Muscle layer of colon (tissue), 2 donors: ENCODE measurements at regions not wholly inside any gene's neighbourhood (a gene's known extent, or its start where the extent isn't known, plus 50 kb on each side); places are given as distances from the start of the nearest gene placed in this dataset.

Experiments used
- H3K27ac ChIP-seq: one replicate; pipeline ENCODE4 v1.7.0; 2013; ENCODE audit warnings: low read depth, mild to moderate bottlenecking, low read length, moderate library complexity
- H3K27me3 ChIP-seq, 2 donors: one replicate each; pipeline ENCODE4 v1.7.0; 2013; ENCODE audit warnings: low read length in 2 of 2, mild to moderate bottlenecking in 2 of 2; ENCODE audit not compliant: insufficient read depth in 2 of 2, control insufficient read depth in 1 of 2
- H3K36me3 ChIP-seq: one replicate; pipeline ENCODE4 v1.7.0; 2013; ENCODE audit warnings: mild to moderate bottlenecking, low read length; ENCODE audit not compliant: insufficient read depth
- H3K4me1 ChIP-seq: one replicate; pipeline ENCODE4 v1.7.0; 2013; ENCODE audit warnings: mild to moderate bottlenecking, low read length; ENCODE audit not compliant: insufficient read depth
- H3K4me3 ChIP-seq, 2 donors: one replicate each; pipeline ENCODE4 v1.7.0; 2013; ENCODE audit warnings: low read length in 2 of 2, low read depth in 1 of 2, mild to moderate bottlenecking in 1 of 2, moderate library complexity in 1 of 2
- H3K9ac ChIP-seq: one replicate; pipeline ENCODE4 v1.7.0; 2013; ENCODE audit warnings: low read length
- H3K9me3 ChIP-seq: one replicate; pipeline ENCODE4 v1.7.0; 2013; ENCODE audit warnings: mild to moderate bottlenecking, low read length
- donor health status: abdominal sarcoma.
- donor health status: Adenocarcinoma of cecum.

DNA sequence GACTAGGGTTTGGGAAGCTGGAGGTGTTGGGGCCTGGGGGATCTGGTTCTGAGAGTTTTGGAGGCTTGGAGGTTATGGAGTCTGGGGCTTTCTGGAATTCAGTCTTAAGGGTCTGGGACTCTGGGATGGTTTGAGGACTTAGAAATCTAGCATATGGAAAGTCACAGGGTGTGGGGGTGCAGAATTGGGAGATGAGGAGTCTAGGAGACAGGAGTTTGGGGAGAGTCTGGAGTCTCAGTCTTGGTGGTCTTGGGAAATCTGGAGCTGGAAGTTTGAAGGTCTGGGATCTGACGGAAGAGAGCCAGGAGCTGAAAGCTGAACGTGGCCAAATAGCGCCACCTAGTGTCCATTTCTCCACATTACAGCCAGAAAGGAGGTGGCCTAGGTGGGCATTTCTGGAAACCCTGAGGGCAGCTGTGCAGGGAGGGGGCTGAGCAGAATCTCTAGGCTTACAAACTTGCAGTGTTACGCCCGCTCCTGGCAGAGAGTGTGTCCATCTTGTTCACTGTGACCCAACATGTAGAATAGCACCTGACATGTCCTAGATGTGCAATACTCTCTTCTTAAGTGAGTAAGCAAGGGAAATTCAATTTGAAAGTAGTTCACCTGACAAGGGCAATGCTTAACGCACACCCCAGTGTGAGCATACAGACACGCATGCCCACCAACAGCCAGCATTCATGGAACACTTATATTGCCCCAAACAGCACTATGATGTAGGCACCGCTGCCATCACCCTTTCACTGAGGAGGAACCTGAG is 204.8 kb downstream of the TFCP2L1 start:
- peaks cover 0 to 6% of the 10 kb centered on the region in 2 donors for H3K27me3 ChIP-seq
- H3K36me3 ChIP-seq = no peaks in the 10 kb centered on the region
- no peak overlapping the region for H3K4me3 ChIP-seq
- H3K9me3 ChIP-seq = no peaks in the 10 kb centered on the region
- no peak overlapping the region for H3K9ac ChIP-seq
- no peak overlapping the region for H3K27ac ChIP-seq
- H3K4me1 ChIP-seq = peaks cover 29% of the 10 kb centered on the region

- Histone ChIP-seq H3K9me3 (no peaks in the 10 kb centered on the region), H3K27ac (no peak overlapping the region), H3K4me1 (peaks cover 16% of the 10 kb centered on the region), H3K9ac (no peak overlapping the region), H3K4me3 (no peak overlapping the region), H3K27me3 (peaks cover 0 to 6% of the 10 kb centered on the region in 2 donors), H3K36me3 (no peaks in the 10 kb centered on the region)
Measured at GRCh38 chr2:121081701-121082100, 203.3 kb downstream of the TFCP2L1 start.

- peaks cover 16% of the 10 kb centered on the region for H3K4me1 ChIP-seq
- no peaks in the 10 kb centered on the region for H3K9me3 ChIP-seq
- H3K27ac ChIP-seq = no peak overlapping the region
- no peak overlapping the region for H3K9ac ChIP-seq
- H3K27me3 ChIP-seq = peaks cover 0 to 6% of the 10 kb centered on the region in 2 donors
- no peaks in the 10 kb centered on the region for H3K36me3 ChIP-seq
- no peak overlapping the region for H3K4me3 ChIP-seq
Measured at GRCh38 chr2:121082191-121082590, 202.8 kb downstream of the TFCP2L1 start.

DNA sequence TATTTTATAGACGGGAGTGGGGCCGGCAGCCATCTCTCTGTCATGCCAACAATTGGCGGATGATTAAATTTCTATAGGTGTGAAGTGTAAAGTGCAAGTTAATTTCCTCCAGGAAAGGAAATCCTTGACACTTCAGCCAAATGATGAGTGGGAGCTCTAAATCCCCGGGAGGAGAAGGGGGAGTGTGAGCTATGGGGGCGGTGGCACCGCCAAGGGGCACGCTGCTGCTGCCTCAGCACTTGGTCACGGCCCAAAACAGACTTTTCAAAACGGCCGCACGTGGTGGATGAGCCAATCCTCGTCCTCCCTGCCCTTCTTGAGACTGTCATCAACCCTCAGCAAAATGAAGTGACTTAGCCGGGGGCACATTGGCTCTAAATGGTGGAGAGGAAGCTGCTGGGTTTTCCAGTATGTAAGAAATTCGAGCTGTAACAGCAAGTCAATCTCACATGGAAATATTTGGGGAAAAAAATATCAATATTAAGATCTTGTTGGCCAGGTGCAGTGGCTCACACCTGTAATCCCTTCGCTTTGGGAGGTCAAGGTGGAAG is 200.8 kb downstream of the TFCP2L1 start:
- Histone ChIP-seq H3K27me3 (peaks cover 0 to 6% of the 10 kb centered on the region in 2 donors), H3K9me3 (no peaks in the 10 kb centered on the region)

DNA sequence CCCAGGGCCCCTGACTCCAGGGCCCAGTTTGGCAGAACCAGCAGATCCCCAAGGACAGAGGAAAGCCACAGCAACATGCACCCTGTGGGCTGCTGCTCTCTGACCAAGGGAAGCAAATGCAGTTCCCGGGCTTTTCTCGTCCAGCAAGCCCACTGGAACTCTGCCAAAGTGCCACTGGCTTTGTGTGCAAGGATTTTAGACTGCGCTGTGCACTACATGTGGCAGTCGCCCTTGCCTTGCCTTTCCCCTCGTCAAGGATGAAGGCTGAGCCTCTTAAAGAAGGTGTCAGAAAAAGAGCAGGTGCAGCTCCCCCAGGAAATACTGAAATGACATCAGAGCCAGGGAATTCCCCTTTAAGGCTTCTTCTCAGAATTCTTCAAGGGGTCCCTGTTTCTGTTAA is 199.2 kb downstream of the TFCP2L1 start:
- H3K4me1 ChIP-seq = no peaks in the 10 kb centered on the region
- H3K27me3 ChIP-seq = peaks cover 0 to 6% of the 10 kb centered on the region in 2 donors
- no peak overlapping the region for H3K4me3 ChIP-seq
- no peaks in the 10 kb centered on the region for H3K9me3 ChIP-seq
- H3K27ac ChIP-seq = no peak overlapping the region
- H3K9ac ChIP-seq = no peak overlapping the region
- no peaks in the 10 kb centered on the region for H3K36me3 ChIP-seq

More for the DNA sequence above, 200.8 kb downstream of the TFCP2L1 start:
- Histone ChIP-seq H3K36me3 (no peaks in the 10 kb centered on the region), H3K27ac (no peak overlapping the region), H3K4me3 (no peak overlapping the region), H3K9ac (no peak overlapping the region), H3K4me1 (peaks cover 9% of the 10 kb centered on the region)

GRCh38 chr2:121086450-121086849 is 198.6 kb downstream of the TFCP2L1 start:
- H3K4me1 ChIP-seq = no peaks in the 10 kb centered on the region
- H3K4me3 ChIP-seq = no peak overlapping the region
- H3K27ac ChIP-seq = no peak overlapping the region
- H3K9ac ChIP-seq = no peak overlapping the region
- H3K9me3 ChIP-seq = no peaks in the 10 kb centered on the region
- H3K36me3 ChIP-seq = no peaks in the 10 kb centered on the region
- H3K27me3 ChIP-seq = peaks cover 0 to 6% of the 10 kb centered on the region in 2 donors

GRCh38 chr2:121087117-121087516 is 197.9 kb downstream of the TFCP2L1 start:
- Histone ChIP-seq H3K36me3 (no peaks in the 10 kb centered on the region), H3K27ac (no peak overlapping the region), H3K9me3 (no peaks in the 10 kb centered on the region), H3K4me3 (no peak overlapping the region), H3K27me3 (peaks cover 0 to 6% of the 10 kb centered on the region in 2 donors), H3K9ac (no peak overlapping the region), H3K4me1 (no peaks in the 10 kb centered on the region)

GRCh38 chr2:121088251-121089165 is 196.5 kb downstream of the TFCP2L1 start:
- peaks cover 0 to 6% of the 10 kb centered on the region in 2 donors for H3K27me3 ChIP-seq
- no peaks in the 10 kb centered on the region for H3K4me1 ChIP-seq
- H3K4me3 ChIP-seq = no peak overlapping the region
- H3K27ac ChIP-seq = no peak overlapping the region
- H3K9ac ChIP-seq = no peak overlapping the region
- H3K36me3 ChIP-seq = no peaks in the 10 kb centered on the region
- no peaks in the 10 kb centered on the region for H3K9me3 ChIP-seq

- H3K36me3 ChIP-seq = no peaks in the 10 kb centered on the region
Measured at GRCh38 chr2:121089166-121089510, 195.9 kb downstream of the TFCP2L1 start.

GRCh38 chr2:121090088-121090715 is 194.8 kb downstream of the TFCP2L1 start:
- Histone ChIP-seq H3K4me3 (no peak overlapping the region), H3K4me1 (no peaks in the 10 kb centered on the region), H3K9ac (no peak overlapping the region), H3K27ac (no peak overlapping the region), H3K27me3 (no peaks in the 10 kb centered on the region), H3K36me3 (no peaks in the 10 kb centered on the region), H3K9me3 (no peaks in the 10 kb centered on the region)

More at GRCh38 chr2:121089166-121089510, 195.9 kb downstream of the TFCP2L1 start:
- H3K4me1 ChIP-seq = no peaks in the 10 kb centered on the region
- no peak overlapping the region for H3K9ac ChIP-seq
- H3K27ac ChIP-seq = no peak overlapping the region
- no peaks in the 10 kb centered on the region for H3K9me3 ChIP-seq
- H3K4me3 ChIP-seq = no peak overlapping the region
- H3K27me3 ChIP-seq = peaks cover 0 to 6% of the 10 kb centered on the region in 2 donors

- Histone ChIP-seq H3K27me3 (no peaks in the 10 kb centered on the region), H3K36me3 (no peaks in the 10 kb centered on the region), H3K27ac (no peak overlapping the region), H3K4me1 (no peaks in the 10 kb centered on the region), H3K9ac (no peak overlapping the region), H3K9me3 (no peaks in the 10 kb centered on the region), H3K4me3 (no peak overlapping the region)
Measured at GRCh38 chr2:121092095-121092494, 192.9 kb downstream of the TFCP2L1 start.
